ENCODE measurements at regions not wholly inside any gene's neighbourhood (a gene's known extent, or its start where the extent isn't known, plus 50 kb on each side); places are given as distances from the start of the nearest gene placed in this dataset.
"Not testable (repeated sequence)": the region's sequence is repeated elsewhere in the genome, so short reads cannot be mapped to it uniquely, and the experiment has no call there.

- Histone ChIP-seq H3K9me3 (peaks cover 5% of the 10 kb centered on the region), H3K36me3 (no peaks in the 10 kb centered on the region), H3K4me3 (no peak overlapping the region), H3K4me1 (no peaks in the 10 kb centered on the region), H3K27me3 (no peaks in the 10 kb centered on the region), H3K27ac (no peak overlapping the region)
- DNase-seq (ENCODE audit: low spot score in 2 of 2), result no peak
- no peak for TF ChIP-seq POLR2AphosphoS5 (IDR thresholded peaks at IDR 0.05)
- 66% methylated on average over 1 of the region's 1 CpG for WGBS
These were observed 1045.5 kb upstream of the CDH6 start for GRCh38 chr5:30147976-30148375.

- not testable (repeated sequence) for H3K27me3 ChIP-seq; H3K27ac ChIP-seq; H3K4me1 ChIP-seq; H3K9me3 ChIP-seq; H3K36me3 ChIP-seq; H3K4me3 ChIP-seq; DNase-seq (ENCODE audit: low spot score in 2 of 2)
- 85% methylated on average over 4 of the region's 4 CpGs for WGBS
These were observed 1049.4 kb upstream of the CDH6 start for GRCh38 chr5:30144059-30144458.

- Histone ChIP-seq H3K4me3 (no peak overlapping the region), H3K9me3 (no peaks in the 10 kb centered on the region), H3K36me3 (no peaks in the 10 kb centered on the region), H3K27ac (no peak overlapping the region), H3K4me1 (no peaks in the 10 kb centered on the region), H3K27me3 (no peaks in the 10 kb centered on the region)
- DNase-seq (ENCODE audit: low spot score in 2 of 2), result no peak
- WGBS, result 84% methylated on average over 4 of the region's 4 CpGs
- TF ChIP-seq POLR2A (IDR thresholded peaks at IDR 0.05) (no peak), CTCF (IDR thresholded peaks at IDR 0.05) (no peak), POLR2AphosphoS5 (IDR thresholded peaks at IDR 0.05) (no peak), EP300 (IDR thresholded peaks at IDR 0.05) (no peak)
These were observed 1051.1 kb upstream of the CDH6 start for GRCh38 chr5:30142432-30142831.

GRCh38 chr5:30121043-30121442 is 1072.4 kb upstream of the CDH6 start:
- no peak for DNase-seq (ENCODE audit: low spot score in 2 of 2)
- Histone ChIP-seq H3K36me3 (no peaks in the 10 kb centered on the region), H3K9me3 (no peaks in the 10 kb centered on the region), H3K27ac (no peak overlapping the region), H3K4me3 (no peak overlapping the region), H3K27me3 (no peaks in the 10 kb centered on the region), H3K4me1 (no peaks in the 10 kb centered on the region)
- 73% methylated on average over 3 of the region's 3 CpGs for WGBS
- no peak for TF ChIP-seq EP300 (IDR thresholded peaks at IDR 0.05)
- no peak for TF ChIP-seq POLR2A (IDR thresholded peaks at IDR 0.05)
- no peak for TF ChIP-seq CTCF (IDR thresholded peaks at IDR 0.05)
- TF ChIP-seq POLR2AphosphoS5 (IDR thresholded peaks at IDR 0.05), result no peak

- Histone ChIP-seq H3K4me1 (no peaks in the 10 kb centered on the region), H3K36me3 (no peaks in the 10 kb centered on the region), H3K4me3 (no peak overlapping the region), H3K27ac (no peak overlapping the region), H3K9me3 (no peaks in the 10 kb centered on the region), H3K27me3 (no peaks in the 10 kb centered on the region)
- no peak for TF ChIP-seq POLR2AphosphoS5 (IDR thresholded peaks at IDR 0.05)
- TF ChIP-seq EP300 (IDR thresholded peaks at IDR 0.05), result no peak
- TF ChIP-seq POLR2A (IDR thresholded peaks at IDR 0.05), result no peak
- TF ChIP-seq CTCF (IDR thresholded peaks at IDR 0.05), result no peak
- no peak for DNase-seq (ENCODE audit: low spot score in 2 of 2)
These were observed 1076.4 kb upstream of the CDH6 start for GRCh38 chr5:30117135-30117534.

GRCh38 chr5:30113542-30113941 is 1079.9 kb upstream of the CDH6 start:
- whole genome bisulfite sequencing, result 81% methylated on average over 4 of the region's 4 CpGs
- Histone ChIP-seq H3K27ac (no peak overlapping the region), H3K9me3 (no peaks in the 10 kb centered on the region), H3K36me3 (no peaks in the 10 kb centered on the region), H3K4me3 (no peak overlapping the region), H3K4me1 (no peaks in the 10 kb centered on the region), H3K27me3 (no peaks in the 10 kb centered on the region)
- TF ChIP-seq POLR2A (IDR thresholded peaks at IDR 0.05), result no peak
- no peak for TF ChIP-seq POLR2AphosphoS5 (IDR thresholded peaks at IDR 0.05)
- no peak for TF ChIP-seq CTCF (IDR thresholded peaks at IDR 0.05)
- TF ChIP-seq EP300 (IDR thresholded peaks at IDR 0.05), result no peak
- DNase-seq (ENCODE audit: low spot score in 2 of 2), result no peak
